HL-60 (cell line): ENCODE measurements at regions not wholly inside any gene's neighbourhood (a gene's known extent, or its start where the extent isn't known, plus 50 kb on each side); places are given as distances from the start of the nearest gene placed in this dataset.

ENCODE experiments used
- CTCF ChIP-seq: IDR thresholded peaks from one replicate; pipeline ENCODE4 v1.5.1; 2011; ENCODE audit warnings: low read length, control low read depth, inconsistent platforms; ENCODE audit not compliant: insufficient read depth
- GABPA ChIP-seq: IDR thresholded peaks from 2 replicates; pipeline ENCODE4 v1.6.1; 2012; ENCODE audit warnings: low read depth
- POLR2AphosphoS5 ChIP-seq: IDR thresholded peaks from 2 replicates; pipeline ENCODE4 v1.6.1; 2012; ENCODE audit warnings: low read depth
- REST ChIP-seq: IDR thresholded peaks from 2 replicates; pipeline ENCODE4 v1.6.1; 2012; ENCODE audit warnings: low read depth; ENCODE audit not compliant: insufficient replicate concordance
- SPI1 ChIP-seq: IDR thresholded peaks from 2 replicates; pipeline ENCODE4 v1.6.1; 2012; ENCODE audit warnings: low read depth, mild to moderate bottlenecking, borderline replicate concordance

GRCh38 chr2:220892018-220892634 is 680.0 kb downstream of the EPHA4 start:
- TF ChIP-seq CTCF: no peak
- TF ChIP-seq POLR2AphosphoS5: no peak
- TF ChIP-seq REST: no peak
- no peak for TF ChIP-seq GABPA
- no peak for TF ChIP-seq SPI1
